ENCODE measurements at regions not wholly inside any gene's neighbourhood (a gene's known extent, or its start where the extent isn't known, plus 50 kb on each side); places are given as distances from the start of the nearest gene placed in this dataset.

GRCh38 chr7:131115340-131115739 is 212.3 kb upstream of the MKLN1 start:
- no peaks in the 10 kb centered on the region for H3K36me3 ChIP-seq (ENCODE audit: control insufficient read depth in 2 of 2, extremely low read depth in 1 of 2, insufficient read depth in 2 of 2, low read length in 2 of 2)
- DNase-seq (ENCODE audit: low read depth, low spot score) (no peak), FAIRE-seq (no peak)
- H3K27ac ChIP-seq (ENCODE audit: control insufficient read depth, insufficient read depth, low read length) = no peak overlapping the region
- no peaks in the 10 kb centered on the region for H4K20me1 ChIP-seq (ENCODE audit: control insufficient read depth, extremely low read depth, insufficient read depth, low read length)
- H3K4me1 ChIP-seq (ENCODE audit: control insufficient read depth, extremely low read depth, insufficient read depth, low read length) = peaks cover 17% of the 10 kb centered on the region
- H2AFZ ChIP-seq (ENCODE audit: control insufficient read depth, low read length) = no peak overlapping the region
- H3K9ac ChIP-seq (ENCODE audit: control insufficient read depth, extremely low read depth, insufficient read depth, low read length) = no peak overlapping the region
- no peak overlapping the region for H3K4me2 ChIP-seq (ENCODE audit: control insufficient read depth, extremely low read depth, insufficient read depth, low read depth, low read length)
- no peaks in the 10 kb centered on the region for H3K27me3 ChIP-seq (ENCODE audit: control insufficient read depth, extremely low read depth, insufficient read depth, low read length)
- no peaks in the 10 kb centered on the region for H3K9me3 ChIP-seq (ENCODE audit: control insufficient read depth, low read depth, low read length)
- TF ChIP-seq EZH2 (IDR thresholded peaks at IDR 0.05; ENCODE audit: low read length) (no peak), CTCF (optimal IDR thresholded peaks at IDR 0.05 in 1 of 3, IDR thresholded peaks at IDR 0.05 in 1 of 3, conservative IDR thresholded peaks at IDR 0.05 in 1 of 3; ENCODE audit: extremely low read depth in 1 of 3, insufficient read depth in 2 of 3, low read length in 3 of 3) (no peak)
- no peaks in the 10 kb centered on the region for H3K9me1 ChIP-seq (ENCODE audit: control insufficient read depth, extremely low read depth, insufficient read depth, low read length)
- H3K4me3 ChIP-seq (ENCODE audit: control insufficient read depth in 2 of 3, extremely low read depth in 1 of 3, insufficient read depth in 2 of 3, low read depth in 1 of 3, low read length in 3 of 3) = no peak overlapping the region
- dilution Hi-C loops (cut with MboI; ENCODE audit: extremely low pct_ligation_motif_present, low sequenced_read_pairs) = no loop called here
- H3K79me2 ChIP-seq (ENCODE audit: control insufficient read depth, insufficient read depth, low read length) = peaks cover 2% of the 10 kb centered on the region

- TF ChIP-seq EZH2 (IDR thresholded peaks at IDR 0.05; ENCODE audit: low read length) = no peak
- no peak for TF ChIP-seq CTCF (optimal IDR thresholded peaks at IDR 0.05 in 1 of 3, IDR thresholded peaks at IDR 0.05 in 1 of 3, conservative IDR thresholded peaks at IDR 0.05 in 1 of 3; ENCODE audit: extremely low read depth in 1 of 3, insufficient read depth in 2 of 3, low read length in 3 of 3)
- Histone ChIP-seq H3K9me3 (ENCODE audit: control insufficient read depth, low read depth, low read length) (no peaks in the 10 kb centered on the region), H3K9me1 (ENCODE audit: control insufficient read depth, extremely low read depth, insufficient read depth, low read length) (no peaks in the 10 kb centered on the region), H3K9ac (ENCODE audit: control insufficient read depth, extremely low read depth, insufficient read depth, low read length) (no peak overlapping the region), H3K4me2 (ENCODE audit: control insufficient read depth, extremely low read depth, insufficient read depth, low read depth, low read length) (no peak overlapping the region), H3K27ac (ENCODE audit: control insufficient read depth, insufficient read depth, low read length) (no peak overlapping the region), H3K27me3 (ENCODE audit: control insufficient read depth, extremely low read depth, insufficient read depth, low read length) (no peaks in the 10 kb centered on the region), H4K20me1 (ENCODE audit: control insufficient read depth, extremely low read depth, insufficient read depth, low read length) (no peaks in the 10 kb centered on the region), H3K79me2 (ENCODE audit: control insufficient read depth, insufficient read depth, low read length) (no peaks in the 10 kb centered on the region), H3K36me3 (ENCODE audit: control insufficient read depth in 2 of 2, extremely low read depth in 1 of 2, insufficient read depth in 2 of 2, low read length in 2 of 2) (no peaks in the 10 kb centered on the region), H2AFZ (ENCODE audit: control insufficient read depth, low read length) (no peak overlapping the region), H3K4me1 (ENCODE audit: control insufficient read depth, extremely low read depth, insufficient read depth, low read length) (no peaks in the 10 kb centered on the region), H3K4me3 (ENCODE audit: control insufficient read depth in 2 of 3, extremely low read depth in 1 of 3, insufficient read depth in 2 of 3, low read depth in 1 of 3, low read length in 3 of 3) (no peak overlapping the region)
- DNase-seq (ENCODE audit: low read depth, low spot score) (no peak), FAIRE-seq (no peak)
- dilution Hi-C loops (cut with MboI; ENCODE audit: extremely low pct_ligation_motif_present, low sequenced_read_pairs) = no loop called here
Observed at GRCh38 chr7:131117439-131117838, 210.2 kb upstream of the MKLN1 start.

All from keratinocyte (primary cell).